HG02642 (cell line): ENCODE measurements at regions not wholly inside any gene's neighbourhood (a gene's known extent, or its start where the extent isn't known, plus 50 kb on each side); places are given as distances from the start of the nearest gene placed in this dataset.
"Not testable (repeated sequence)": the region's sequence is repeated elsewhere in the genome, so short reads cannot be mapped to it uniquely, and the experiment has no call there.

Experiments
- ATAC-seq: cut with Tn5 transposase; IDR thresholded peaks from one replicate; pipeline ENCODE4 v1.9.1; 2021; ENCODE audit warnings: mild to moderate bottlenecking; ENCODE audit not compliant: unreplicated experiment, poor library complexity

DNA sequence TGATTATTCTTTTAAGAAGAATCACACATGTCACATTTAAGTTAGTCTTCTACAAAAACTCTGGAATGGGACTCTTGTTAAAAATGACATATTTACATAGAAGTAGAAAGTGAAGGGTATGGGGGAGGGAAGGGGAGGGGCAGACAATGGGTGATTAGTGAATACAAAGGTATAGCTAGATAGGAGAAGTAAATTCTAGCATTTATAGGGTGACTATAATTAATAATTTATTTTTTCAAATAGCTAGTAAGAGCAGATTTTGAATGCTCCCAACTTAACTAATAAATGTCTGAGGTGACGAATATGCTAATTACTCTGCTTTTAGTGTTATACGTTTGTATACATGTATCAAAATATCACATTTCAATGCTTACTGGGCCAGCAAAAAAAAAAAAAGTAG, 59.4 kb downstream of the BLTP3B start:
- no peak for ATAC-seq

DNA sequence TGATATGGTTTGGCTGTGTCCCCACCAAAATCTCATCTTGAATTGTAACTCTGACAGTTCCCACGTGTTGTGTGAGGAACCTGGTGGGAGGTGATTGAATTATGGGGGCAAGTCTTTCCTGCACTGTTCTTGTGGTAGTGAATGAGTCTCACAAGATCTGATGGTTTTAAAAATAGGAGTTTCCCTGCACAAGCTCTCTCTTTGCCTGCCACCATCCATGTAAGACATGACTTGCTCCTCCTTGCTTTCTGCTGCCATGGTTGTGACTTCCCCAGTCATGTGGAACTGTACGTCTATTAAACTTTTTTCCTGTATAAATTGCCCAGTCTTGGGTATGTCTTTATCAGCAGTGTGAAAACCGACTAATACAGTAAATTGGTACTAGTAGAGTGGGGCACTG, 63.9 kb downstream of the BLTP3B start:
- not testable (repeated sequence) for ATAC-seq

DNA sequence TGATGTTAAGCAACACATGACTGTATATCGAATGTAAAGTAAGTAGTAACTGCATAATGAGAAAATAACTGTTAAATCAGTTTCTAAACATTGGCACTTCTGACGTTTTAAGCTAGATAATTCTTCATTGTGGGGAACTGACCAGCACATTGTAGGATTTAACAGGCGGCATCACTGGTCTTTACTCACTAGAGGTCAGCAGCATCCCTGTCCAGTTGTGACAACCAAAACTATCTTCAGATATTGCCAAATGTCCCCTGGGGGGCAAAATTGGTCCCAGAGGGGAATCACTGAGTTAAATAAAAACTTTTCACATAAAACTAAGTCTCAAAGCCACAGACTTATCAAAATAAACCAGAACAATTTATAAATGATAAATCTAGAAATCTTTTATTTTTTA, 65.3 kb downstream of the BLTP3B start:
- no peak for ATAC-seq

DNA sequence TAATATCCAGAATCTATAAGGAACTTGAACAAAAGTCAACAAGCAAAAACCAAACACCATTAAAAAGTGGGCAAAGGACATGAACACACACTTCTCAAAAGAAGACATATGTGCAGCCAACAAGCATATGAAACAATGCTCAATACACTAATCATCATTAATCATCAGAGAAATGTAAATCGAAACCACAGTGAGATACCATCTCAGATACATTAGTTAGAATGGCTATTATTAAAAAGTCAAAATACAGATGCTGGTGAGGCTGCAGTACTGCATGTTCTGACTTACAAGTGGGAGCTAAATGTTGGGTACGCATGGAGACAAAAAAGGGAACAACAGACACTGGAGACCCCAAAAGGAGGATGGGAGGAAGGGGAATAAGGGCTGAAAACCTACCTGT, 67.1 kb downstream of the BLTP3B start:
- no peak for ATAC-seq

DNA sequence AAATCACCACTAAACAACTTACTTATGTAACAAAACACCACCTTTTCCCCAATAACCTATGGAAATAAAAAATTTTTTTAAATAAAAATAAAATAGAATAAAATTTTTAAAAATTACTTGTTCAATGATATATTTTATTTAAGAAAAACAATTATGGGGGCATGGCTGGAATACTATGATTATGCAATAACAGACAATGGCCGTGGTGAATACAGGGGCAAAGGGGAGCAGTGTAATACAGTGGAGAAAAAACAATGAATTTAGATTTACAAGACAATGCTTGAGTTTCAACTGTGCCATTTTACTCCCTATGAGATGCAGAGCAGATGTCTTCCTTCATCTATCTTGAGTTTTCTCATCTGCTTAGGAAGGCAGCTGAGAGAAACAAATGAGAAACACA, 72.9 kb downstream of the BLTP3B start:
- no peak for ATAC-seq

DNA sequence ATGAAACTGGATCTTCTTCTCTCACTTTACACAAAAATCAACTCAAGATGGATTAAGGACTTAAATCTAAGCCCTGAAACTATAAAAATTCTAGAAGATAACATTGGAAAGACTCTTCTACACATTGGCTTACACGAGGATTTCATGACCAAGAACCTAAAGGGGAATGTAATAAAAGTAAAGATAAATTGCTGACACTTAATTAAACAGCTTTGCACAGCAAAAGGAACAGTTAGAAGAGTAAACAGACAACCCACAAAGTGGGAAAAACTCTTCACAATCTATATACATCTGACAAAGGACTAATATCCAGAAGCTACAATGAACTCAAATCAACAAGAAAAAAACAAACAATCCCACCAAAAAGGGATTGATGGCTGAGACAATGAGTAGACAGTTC, 74.4 kb downstream of the BLTP3B start:
- ATAC-seq: no peak

DNA sequence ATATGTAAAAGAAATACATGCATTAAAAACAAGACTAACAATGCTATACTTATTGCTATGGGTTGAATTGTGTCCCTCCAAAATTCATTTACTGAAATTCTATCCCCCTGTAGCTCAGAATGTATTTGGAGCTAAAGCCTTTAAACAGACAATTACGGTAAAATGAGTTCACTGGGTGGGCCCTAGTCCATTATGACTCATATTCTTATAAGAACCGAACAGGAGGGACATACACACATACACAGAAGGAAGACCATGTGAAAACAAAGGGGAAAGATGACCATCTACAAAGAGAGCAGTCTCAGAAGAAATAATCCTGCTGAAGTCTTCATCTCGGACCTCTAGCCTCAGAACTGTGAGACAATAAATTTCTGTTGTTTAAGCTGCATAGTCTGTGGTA, 77.1 kb upstream of the ANKS1B start:
- ATAC-seq: no peak

DNA sequence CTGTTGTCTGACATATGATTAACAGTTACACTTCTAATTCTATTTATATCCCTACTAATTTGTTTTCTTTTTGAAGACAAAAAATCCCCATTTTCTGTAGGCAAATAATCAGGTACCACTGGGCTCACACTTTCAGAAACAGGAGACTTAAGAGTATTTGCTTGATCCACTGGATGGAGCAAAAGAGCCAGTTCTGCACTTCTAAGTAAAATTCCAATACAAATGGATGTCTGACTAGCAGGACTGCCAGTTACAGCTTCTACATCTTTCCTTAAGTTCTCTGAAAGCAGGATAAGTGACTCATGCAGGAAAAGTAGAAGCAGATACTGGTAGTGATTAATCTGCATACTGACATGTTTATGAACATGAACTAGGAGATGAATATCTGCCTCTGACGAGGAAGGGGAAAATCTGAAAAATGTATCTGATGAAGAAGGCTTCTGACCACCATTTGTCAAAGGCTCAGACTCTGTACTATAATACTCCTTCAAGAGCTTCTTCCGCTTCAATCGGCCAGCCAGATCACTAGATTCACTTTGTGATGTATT, 73.8 kb upstream of the ANKS1B start:
- ATAC-seq: peak; percentile 61

DNA sequence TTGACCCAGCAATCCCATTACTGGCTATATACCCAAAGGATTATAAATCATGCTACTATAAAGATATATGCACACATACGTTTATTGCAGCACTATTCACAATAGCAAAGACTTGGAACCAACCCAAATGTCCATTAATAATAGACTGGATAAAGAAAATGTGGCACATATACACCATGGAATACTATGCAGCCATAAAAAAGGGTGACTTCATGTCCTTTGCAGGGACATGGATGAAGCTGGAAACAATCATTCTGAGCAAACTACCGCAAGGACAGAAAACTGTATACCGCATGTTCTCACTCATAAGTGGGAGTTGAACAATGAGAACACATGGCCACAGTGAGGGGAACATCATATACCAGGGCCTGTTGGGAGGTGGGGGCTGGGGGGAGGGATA, 61.5 kb upstream of the ANKS1B start:
- not testable (repeated sequence) for ATAC-seq

DNA sequence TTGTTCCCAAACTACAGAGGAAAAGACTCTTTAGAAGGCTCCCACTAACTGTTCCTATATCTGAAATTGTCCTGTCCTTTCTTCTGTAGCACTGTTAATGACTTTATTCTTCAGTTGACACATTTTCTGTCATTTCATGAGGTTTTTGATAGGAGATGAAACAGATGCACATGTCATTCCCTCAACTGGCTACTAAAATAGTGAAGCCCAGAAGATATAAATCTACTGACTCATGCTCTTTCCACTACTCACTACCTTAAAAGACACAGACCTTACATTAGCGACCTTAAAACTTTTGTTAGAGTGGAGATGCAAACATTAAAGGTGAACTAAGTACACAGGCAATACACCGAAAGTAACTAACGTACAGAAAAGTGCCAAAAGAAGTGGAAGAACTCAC, 59.5 kb upstream of the ANKS1B start:
- no peak for ATAC-seq

DNA sequence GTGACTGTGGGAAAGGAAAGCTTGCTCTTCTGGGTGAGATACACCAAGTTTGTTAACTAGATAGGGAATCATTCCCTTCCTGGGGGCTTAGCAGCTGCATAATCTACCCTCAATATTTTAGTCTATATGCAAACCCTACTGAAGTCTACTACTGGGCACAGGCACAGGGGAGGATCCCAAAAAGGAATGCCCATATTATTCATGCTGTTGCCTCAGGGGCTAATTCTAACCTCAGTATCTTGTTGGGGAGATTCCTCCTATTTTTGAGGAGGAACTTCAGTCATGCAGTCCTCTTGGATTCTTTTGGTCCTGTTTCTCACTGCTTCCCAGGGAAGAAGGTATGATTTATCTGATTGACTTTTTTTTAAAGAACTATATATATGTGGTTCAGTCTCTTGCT, 58.9 kb upstream of the ANKS1B start:
- ATAC-seq: no peak
